Cardiac muscle cell (in vitro differentiated cells and primary cell): ENCODE measurements at regions not wholly inside any gene's neighbourhood (a gene's known extent, or its start where the extent isn't known, plus 50 kb on each side); places are given as distances from the start of the nearest gene placed in this dataset.

Experiments used
- DNase-seq, 2 donors: peaks; one replicate each; pipeline versions ENCODE4 v3.0.0 to v3.0.0-alpha.2; 2010 to 2017; ENCODE audit warnings: low read depth in 1 of 2, low spot score in 1 of 2
- H3K27ac ChIP-seq: fragments of 200-600 bp; sonication (generic); 2 replicates; pipeline ENCODE4 v1.5.1; 2016
- H3K27me3 ChIP-seq: fragments of 200-600 bp; sonication (generic); 2 replicates; pipeline ENCODE4 v1.6.0; 2016; ENCODE audit warnings: control low read depth
- H3K36me3 ChIP-seq: fragments of 200-600 bp; sonication (generic); 2 replicates; pipeline ENCODE4 v1.5.1; 2016; ENCODE audit warnings: control low read depth
- H3K4me1 ChIP-seq: fragments of 200-600 bp; sonication (generic); 2 replicates; pipeline ENCODE4 v1.8.1; 2017; ENCODE audit warnings: low read depth, mild to moderate bottlenecking, mixed run types
- H3K4me3 ChIP-seq: fragments of 200-600 bp; sonication (generic); 2 replicates; pipeline ENCODE4 v1.5.1; 2016; ENCODE audit warnings: mild to moderate bottlenecking
- H3K9me3 ChIP-seq: fragments of 200-600 bp; sonication (generic); 2 replicates; pipeline ENCODE4 v1.5.1; 2017; ENCODE audit warnings: low read depth, mild to moderate bottlenecking, control low read depth
- CTCF ChIP-seq: IDR thresholded peaks from 2 replicates; pipeline ENCODE4 v1.5.1; 2012; ENCODE audit warnings: low read depth, mild to moderate bottlenecking, low read length

- no peaks in the 10 kb centered on the region for H3K27me3 ChIP-seq
- no peaks in the 10 kb centered on the region for H3K4me1 ChIP-seq
- H3K27ac ChIP-seq = no peak overlapping the region
- no peak overlapping the region for H3K4me3 ChIP-seq
- H3K36me3 ChIP-seq = no peaks in the 10 kb centered on the region
- no peaks in the 10 kb centered on the region for H3K9me3 ChIP-seq
- TF ChIP-seq CTCF = no peak
- DNase-seq = no peak
Observed at GRCh38 chr7:115269486-115269885, 347.6 kb downstream of the MDFIC start.

GRCh38 chr7:115267503-115267902 is 345.6 kb downstream of the MDFIC start:
- Histone ChIP-seq H3K4me3 (no peak overlapping the region), H3K9me3 (no peaks in the 10 kb centered on the region), H3K27ac (no peak overlapping the region), H3K36me3 (no peaks in the 10 kb centered on the region), H3K4me1 (no peaks in the 10 kb centered on the region), H3K27me3 (no peaks in the 10 kb centered on the region)
- no peak for DNase-seq
- TF ChIP-seq CTCF = no peak

- no peaks in the 10 kb centered on the region for H3K4me1 ChIP-seq
- H3K36me3 ChIP-seq = no peaks in the 10 kb centered on the region
- peak in 1 of 2 donors; percentile 38 for DNase-seq
- no peaks in the 10 kb centered on the region for H3K9me3 ChIP-seq
- no peak overlapping the region for H3K4me3 ChIP-seq
- no peak for TF ChIP-seq CTCF
- no peak overlapping the region for H3K27ac ChIP-seq
- H3K27me3 ChIP-seq = no peaks in the 10 kb centered on the region
Observed at GRCh38 chr7:115260381-115260780, 338.5 kb downstream of the MDFIC start.

GRCh38 chr7:115252461-115252860 is 330.6 kb downstream of the MDFIC start:
- Histone ChIP-seq H3K27me3 (no peaks in the 10 kb centered on the region), H3K9me3 (no peaks in the 10 kb centered on the region), H3K4me1 (no peaks in the 10 kb centered on the region), H3K36me3 (no peaks in the 10 kb centered on the region), H3K27ac (no peak overlapping the region), H3K4me3 (no peak overlapping the region)
- no peak for TF ChIP-seq CTCF
- DNase-seq = no peak

- H3K4me3 ChIP-seq = no peak overlapping the region
- no peaks in the 10 kb centered on the region for H3K4me1 ChIP-seq
- no peaks in the 10 kb centered on the region for H3K27me3 ChIP-seq
- H3K36me3 ChIP-seq = no peaks in the 10 kb centered on the region
- DNase-seq = peak in 1 of 2 donors; percentile 11
- H3K9me3 ChIP-seq = no peaks in the 10 kb centered on the region
- H3K27ac ChIP-seq = no peak overlapping the region
- no peak for TF ChIP-seq CTCF
Observed at GRCh38 chr7:115249080-115249479, 327.2 kb downstream of the MDFIC start.

GRCh38 chr7:115241151-115241550 is 319.3 kb downstream of the MDFIC start:
- H3K4me1 ChIP-seq = no peaks in the 10 kb centered on the region
- no peaks in the 10 kb centered on the region for H3K9me3 ChIP-seq
- no peaks in the 10 kb centered on the region for H3K27me3 ChIP-seq
- H3K27ac ChIP-seq = no peak overlapping the region
- DNase-seq = no peak
- H3K4me3 ChIP-seq = no peak overlapping the region
- H3K36me3 ChIP-seq = no peaks in the 10 kb centered on the region
- TF ChIP-seq CTCF = no peak
